OCI-LY7 (cell line): ENCODE measurements at regions not wholly inside any gene's neighbourhood (a gene's known extent, or its start where the extent isn't known, plus 50 kb on each side); places are given as distances from the start of the nearest gene placed in this dataset.

Source experiments
- CTCF ChIP-seq: fragments of 200-600 bp; sonication (generic); conservative IDR thresholded peaks from 2 replicates; pipeline ENCODE4 v1.5.1; 2014; ENCODE audit warnings: mild to moderate bottlenecking, antibody characterized with exemption, low read length, moderate library complexity, mixed read lengths
- EZH2phosphoT487 ChIP-seq: fragments of 200-600 bp; sonication (generic); IDR thresholded peaks from 2 replicates; pipeline ENCODE4 v1.6.1; 2018; ENCODE audit warnings: low read depth, borderline replicate concordance, mild to moderate bottlenecking, mixed run types, antibody characterized with exemption, low read length, moderate library complexity, mixed read lengths

GRCh38 chr13:50459046-50459445, 384.4 kb downstream of the DLEU7 start:
- TF ChIP-seq EZH2phosphoT487 (no peak), CTCF (no peak)
